Ishikawa (cell line): ENCODE measurements at regions not wholly inside any gene's neighbourhood (a gene's known extent, or its start where the extent isn't known, plus 50 kb on each side); places are given as distances from the start of the nearest gene placed in this dataset.

Experiments used
- EP300 ChIP-seq: IDR thresholded peaks from 2 replicates; pipeline ENCODE4 v1.6.1; 2012; ENCODE audit warnings: borderline replicate concordance
- FOXM1 ChIP-seq: IDR thresholded peaks from 2 replicates; pipeline ENCODE4 v1.6.1; 2012; ENCODE audit warnings: low read depth, borderline replicate concordance
- MAX ChIP-seq: IDR thresholded peaks from 2 replicates; pipeline ENCODE4 v1.6.1; 2012
- NFIC ChIP-seq: IDR thresholded peaks from 2 replicates; pipeline ENCODE4 v1.6.1; 2012
- TAF1 ChIP-seq: IDR thresholded peaks from 2 replicates; pipeline ENCODE4 v1.6.1; 2012; ENCODE audit warnings: low read depth, mild to moderate bottlenecking
- TEAD4 ChIP-seq: IDR thresholded peaks from 2 replicates; pipeline ENCODE4 v1.6.1; 2012
- USF1 ChIP-seq: IDR thresholded peaks from 2 replicates; pipeline ENCODE4 v1.6.1; 2012

DNA sequence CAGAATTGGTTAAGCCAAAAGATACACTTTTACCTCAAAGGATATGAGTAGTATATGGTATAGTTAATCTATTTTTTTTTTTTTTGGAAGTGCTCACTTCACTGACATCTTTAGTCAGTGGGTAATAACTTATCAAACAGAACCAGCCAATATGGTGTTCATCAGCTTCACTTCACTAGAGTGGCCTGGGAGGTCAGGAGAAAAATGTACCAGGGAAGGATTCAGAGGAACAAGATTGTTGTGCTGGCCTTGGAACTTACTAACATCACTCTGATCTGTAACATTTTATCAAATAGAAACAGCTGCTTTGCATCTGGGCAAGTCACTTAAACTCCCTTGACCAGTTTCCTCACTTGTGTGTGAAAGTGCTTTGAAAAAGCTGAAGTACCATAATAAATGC, 962.7 kb downstream of the BCL11A start:
- TF ChIP-seq FOXM1 (no peak), EP300 (no peak), NFIC (no peak), USF1 (no peak), MAX (no peak), TEAD4 (no peak), TAF1 (no peak)
